ENCODE measurements at regions not wholly inside any gene's neighbourhood (a gene's known extent, or its start where the extent isn't known, plus 50 kb on each side); places are given as distances from the start of the nearest gene placed in this dataset.

- TF ChIP-seq CTCF (IDR thresholded peaks at IDR 0.05) (no peak), POLR2AphosphoS5 (IDR thresholded peaks at IDR 0.05) (no peak), EP300 (IDR thresholded peaks at IDR 0.05) (no peak), POLR2A (IDR thresholded peaks at IDR 0.05) (no peak)
- peak in 1 of 2 donors; percentile 22 for DNase-seq
- intact Hi-C loops (cut with DNase I; ENCODE audit: low total_unique reads) = no loop called here
- no peaks in the 10 kb centered on the region for H3K9me3 ChIP-seq
- H3K27me3 ChIP-seq = no peaks in the 10 kb centered on the region
- H3K4me1 ChIP-seq = peaks cover 46 to 72% (median 62%) of the 10 kb centered on the region in 4 donors
- peak overlapping the region; percentile 73 to 100 (median 98) for H3K27ac ChIP-seq
- no peaks in the 10 kb centered on the region for H3K36me3 ChIP-seq
- H3K4me3 ChIP-seq = no peak overlapping the region
- 79 to 86% (median 83%) methylated on average over 10 to 11 of the region's 11 CpGs for WGBS, 5 donors
These were observed 65.8 kb upstream of the WNT7B start for GRCh38 chr22:46042786-46043185.

- peak overlapping the region; percentile 61 to 69 (median 66) for H3K4me3 ChIP-seq
- TF ChIP-seq POLR2A (IDR thresholded peaks at IDR 0.05) = no peak
- TF ChIP-seq EP300 (IDR thresholded peaks at IDR 0.05) = no peak
- no peak for TF ChIP-seq CTCF (IDR thresholded peaks at IDR 0.05)
- TF ChIP-seq POLR2AphosphoS5 (IDR thresholded peaks at IDR 0.05) = no peak
- no peaks in the 10 kb centered on the region for H3K9me3 ChIP-seq
- peak in 1 of 2 donors; percentile 24 for DNase-seq
- WGBS, 5 donors = 60 to 72% (median 65%) methylated on average over 7 of the region's 7 CpGs
- H3K27me3 ChIP-seq = no peaks in the 10 kb centered on the region
- H3K36me3 ChIP-seq = no peaks in the 10 kb centered on the region
- peak overlapping the region; percentile 92 to 100 (median 98) for H3K27ac ChIP-seq
- H3K4me1 ChIP-seq = peaks cover 51 to 78% (median 65%) of the 10 kb centered on the region in 4 donors
- intact Hi-C loops (cut with DNase I; ENCODE audit: low total_unique reads) = no loop called here
These were observed 66.4 kb upstream of the WNT7B start for GRCh38 chr22:46043339-46043738.

GRCh38 chr22:46043816-46044620 lies 67.1 kb upstream of the WNT7B start:
- Histone ChIP-seq H3K27ac (peak overlapping the region; percentile 92 to 100 (median 98)), H3K4me3 (peak overlapping the region; percentile 61 to 69 (median 66)), H3K9me3 (no peaks in the 10 kb centered on the region), H3K27me3 (no peaks in the 10 kb centered on the region), H3K36me3 (no peaks in the 10 kb centered on the region), H3K4me1 (peaks cover 52 to 78% (median 69%) of the 10 kb centered on the region in 4 donors)
- peak; percentile 36 to 54 for DNase-seq
- WGBS, 5 donors = 9 to 25% (median 11%) methylated on average over 26 to 28 of the region's 28 CpGs
- intact Hi-C loops (cut with DNase I; ENCODE audit: low total_unique reads) = no loop called here
- no peak for TF ChIP-seq POLR2A (IDR thresholded peaks at IDR 0.05)
- peak in 1 of 3 donors; percentile 10 for TF ChIP-seq POLR2AphosphoS5 (IDR thresholded peaks at IDR 0.05)
- TF ChIP-seq CTCF (IDR thresholded peaks at IDR 0.05) = no peak
- TF ChIP-seq EP300 (IDR thresholded peaks at IDR 0.05) = no peak

GRCh38 chr22:46044621-46045458 lies 67.9 kb upstream of the WNT7B start:
- Histone ChIP-seq H3K27me3 (no peaks in the 10 kb centered on the region), H3K27ac (peak overlapping the region; percentile 92 to 100 (median 98)), H3K4me1 (peaks cover 52 to 84% (median 76%) of the 10 kb centered on the region in 4 donors), H3K9me3 (no peaks in the 10 kb centered on the region), H3K36me3 (peaks cover 0 to 4% (median 2%) of the 10 kb centered on the region in 4 donors), H3K4me3 (peak overlapping the region; percentile 61 to 69 (median 66))
- 1 to 2% (median 2%) methylated on average over 49 to 87 of the region's 87 CpGs for WGBS, 5 donors
- peak; percentile 50 to 69 for DNase-seq
- TF ChIP-seq POLR2AphosphoS5 (IDR thresholded peaks at IDR 0.05) (peak in 1 of 3 donors; percentile 32), POLR2A (IDR thresholded peaks at IDR 0.05) (no peak)
- intact Hi-C loops (cut with DNase I; ENCODE audit: low total_unique reads) = no loop called here

Data from stomach (tissue), 8 donors.